SK-N-MC (cell line): ENCODE measurements at regions not wholly inside any gene's neighbourhood (a gene's known extent, or its start where the extent isn't known, plus 50 kb on each side); places are given as distances from the start of the nearest gene placed in this dataset.
A peak's percentile ranks its signal among the peaks of the same experiment; 100 is the strongest.

Experiments
- DNase-seq: peaks from one replicate; pipeline ENCODE4 v3.0.0-alpha.2; 2011; ENCODE audit warnings: low read depth, low spot score
- H3K27ac ChIP-seq: fragments of 200-600 bp; sonication (generic); 2 replicates; pipeline ENCODE4 v1.5.1; 2016; ENCODE audit warnings: mixed run types
- H3K36me3 ChIP-seq: fragments of 200-600 bp; sonication (generic); 2 replicates; pipeline ENCODE4 v1.6.1; 2017; ENCODE audit warnings: antibody characterized with exemption, low read length, mixed read lengths; ENCODE audit not compliant: insufficient read depth
- H3K4me3 ChIP-seq: fragments of 200-600 bp; sonication (generic); 2 replicates; pipeline ENCODE4 v1.5.1; 2016
- H3K9ac ChIP-seq: fragments of 200-600 bp; sonication (generic); 2 replicates; pipeline ENCODE4 v1.8.0; 2017; ENCODE audit warnings: mixed run types, mixed read lengths; ENCODE audit not compliant: insufficient read length
- H3K9me3 ChIP-seq: fragments of 200-600 bp; sonication (generic); 2 replicates; pipeline ENCODE4 v1.6.1; 2017; ENCODE audit warnings: low read depth, mild to moderate bottlenecking, antibody characterized with exemption, low read length, moderate library complexity, mixed read lengths
- EZH2 ChIP-seq: fragments of 200-600 bp; sonication (generic); IDR thresholded peaks from one replicate; pipeline ENCODE4 v1.6.1; 2017; ENCODE audit warnings: antibody characterized with exemption
- FOXP2 ChIP-seq: optimal IDR thresholded peaks from 2 replicates; pipeline ENCODE3; 2011; ENCODE audit warnings: mild to moderate bottlenecking, moderate library complexity; ENCODE audit not compliant: insufficient read depth; ENCODE audit errors: extremely low read length, control extremely low read depth
- POLR2AphosphoS5 ChIP-seq: IDR thresholded peaks from 2 replicates; pipeline ENCODE4 v1.6.1; 2012; ENCODE audit warnings: mild to moderate bottlenecking, low read depth, low read length, borderline replicate concordance

GRCh38 chr6:147906361-147906760 lies 397.9 kb downstream of the SAMD5 start:
- TF ChIP-seq FOXP2 (no peak), EZH2 (no peak), POLR2AphosphoS5 (no peak)
- DNase-seq, result no peak
- Histone ChIP-seq H3K9ac (peak overlapping the region; percentile 29), H3K36me3 (no peaks in the 10 kb centered on the region), H3K9me3 (no peaks in the 10 kb centered on the region), H3K27ac (peak overlapping the region; percentile 75; the same call in 1 of the 2 replicates), H3K4me3 (peak overlapping the region; percentile 1; the same call in 1 of the 2 replicates)

DNA sequence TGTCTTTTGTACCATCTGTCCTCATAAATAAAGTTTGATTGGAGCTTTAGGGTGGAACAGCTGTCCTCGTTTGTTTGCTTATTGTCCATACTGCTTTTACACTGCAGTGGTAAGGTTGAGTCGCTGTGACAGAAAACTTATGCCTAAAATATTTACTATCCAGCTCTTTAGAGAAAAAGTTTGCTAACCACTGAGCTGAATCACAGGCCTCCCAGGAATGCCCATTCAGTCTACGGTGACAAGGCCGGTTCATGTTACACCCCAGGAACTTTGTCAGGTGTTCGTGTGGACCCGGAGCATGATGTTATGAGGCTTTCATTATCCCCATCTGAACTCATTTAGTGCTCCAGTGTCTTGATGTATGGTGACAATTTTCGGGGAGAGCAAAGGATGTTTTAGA lies 401.1 kb downstream of the SAMD5 start:
- no peak for TF ChIP-seq POLR2AphosphoS5
- no peak for TF ChIP-seq FOXP2
- TF ChIP-seq EZH2, result no peak
- H3K27ac ChIP-seq, result no peak overlapping the region
- DNase-seq, result no peak
- H3K36me3 ChIP-seq, result no peaks in the 10 kb centered on the region
- no peaks in the 10 kb centered on the region for H3K9me3 ChIP-seq
- no peak overlapping the region for H3K9ac ChIP-seq
- H3K4me3 ChIP-seq, result no peak overlapping the region

GRCh38 chr6:147910281-147910680 lies 401.8 kb downstream of the SAMD5 start:
- H3K9me3 ChIP-seq, result no peaks in the 10 kb centered on the region
- H3K27ac ChIP-seq, result no peak overlapping the region
- TF ChIP-seq POLR2AphosphoS5 (no peak), FOXP2 (no peak), EZH2 (no peak)
- no peak overlapping the region for H3K9ac ChIP-seq
- no peak for DNase-seq
- no peaks in the 10 kb centered on the region for H3K36me3 ChIP-seq
- H3K4me3 ChIP-seq, result no peak overlapping the region

DNA sequence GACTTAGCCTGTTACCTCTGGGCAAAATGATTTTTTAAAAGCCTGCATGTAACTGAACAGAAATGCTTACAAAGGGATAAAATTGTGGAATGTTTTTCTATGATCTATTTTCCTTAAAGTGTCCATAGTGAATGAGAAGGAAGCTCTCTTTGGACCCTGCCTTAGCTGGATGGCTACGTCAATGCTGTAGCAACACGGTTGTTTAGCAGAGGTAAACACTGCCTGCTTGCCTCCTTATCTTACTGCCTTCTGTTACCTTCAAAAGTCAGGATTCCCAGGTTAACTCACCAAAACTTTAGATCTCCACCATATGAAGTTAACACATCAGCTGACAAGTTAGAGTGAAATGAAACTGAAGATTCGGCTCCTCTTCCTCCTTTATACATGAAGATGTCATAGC lies 402.6 kb downstream of the SAMD5 start:
- H3K27ac ChIP-seq, result no peak overlapping the region
- H3K9me3 ChIP-seq, result no peaks in the 10 kb centered on the region
- no peak for TF ChIP-seq EZH2
- TF ChIP-seq FOXP2, result no peak
- no peak for TF ChIP-seq POLR2AphosphoS5
- no peak overlapping the region for H3K4me3 ChIP-seq
- no peaks in the 10 kb centered on the region for H3K36me3 ChIP-seq
- no peak for DNase-seq
- no peak overlapping the region for H3K9ac ChIP-seq

DNA sequence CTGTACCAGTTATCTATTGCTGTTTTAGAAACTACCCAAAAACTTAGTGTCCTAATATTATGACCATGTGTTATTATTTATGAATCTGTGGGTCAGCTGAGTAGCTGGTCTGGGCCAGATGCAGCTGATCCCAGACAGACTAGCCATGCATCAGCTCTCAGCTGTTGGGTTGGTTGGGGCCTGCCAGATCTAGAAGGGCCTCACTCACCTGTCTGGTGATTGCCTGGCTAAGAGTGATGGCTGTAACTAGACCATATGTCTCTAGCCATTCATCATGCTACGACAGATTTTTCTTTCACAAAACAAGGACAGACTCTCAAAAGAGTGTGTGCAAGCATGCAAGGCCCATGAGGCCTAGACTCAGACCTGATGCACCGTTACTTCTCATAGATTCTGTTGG lies 403.2 kb downstream of the SAMD5 start:
- TF ChIP-seq EZH2, result no peak
- no peak for TF ChIP-seq POLR2AphosphoS5
- no peak for TF ChIP-seq FOXP2
- Histone ChIP-seq H3K4me3 (no peak overlapping the region), H3K9ac (no peak overlapping the region), H3K36me3 (no peaks in the 10 kb centered on the region), H3K9me3 (no peaks in the 10 kb centered on the region), H3K27ac (no peak overlapping the region)
- DNase-seq, result no peak

- no peaks in the 10 kb centered on the region for H3K36me3 ChIP-seq
- no peak for DNase-seq
- H3K9ac ChIP-seq, result no peak overlapping the region
- H3K27ac ChIP-seq, result no peak overlapping the region
- no peaks in the 10 kb centered on the region for H3K9me3 ChIP-seq
- TF ChIP-seq EZH2, result no peak
- no peak for TF ChIP-seq POLR2AphosphoS5
- peak; percentile 22 for TF ChIP-seq FOXP2
- peak overlapping the region; percentile 46 for H3K4me3 ChIP-seq
These were observed 414.3 kb downstream of the SAMD5 start for GRCh38 chr6:147922799-147923198.

GRCh38 chr6:147924598-147924997 lies 416.1 kb downstream of the SAMD5 start:
- TF ChIP-seq POLR2AphosphoS5, result no peak
- TF ChIP-seq FOXP2, result no peak
- TF ChIP-seq EZH2, result no peak
- peaks cover 3% of the 10 kb centered on the region; the same call in 1 of the 2 replicates for H3K9me3 ChIP-seq
- no peak for DNase-seq

GRCh38 chr6:147925826-147926225 lies 416.8 kb upstream of the SASH1 start:
- Histone ChIP-seq H3K4me3 (no peak overlapping the region), H3K9me3 (peaks cover 3% of the 10 kb centered on the region; the same call in 1 of the 2 replicates), H3K36me3 (no peaks in the 10 kb centered on the region), H3K27ac (no peak overlapping the region), H3K9ac (no peak overlapping the region)
- TF ChIP-seq POLR2AphosphoS5, result no peak
- TF ChIP-seq FOXP2, result no peak
- no peak for TF ChIP-seq EZH2
- no peak for DNase-seq

More at GRCh38 chr6:147924598-147924997, 416.1 kb downstream of the SAMD5 start:
- H3K27ac ChIP-seq, result no peak overlapping the region
- H3K9ac ChIP-seq, result no peak overlapping the region
- no peak overlapping the region for H3K4me3 ChIP-seq
- no peaks in the 10 kb centered on the region for H3K36me3 ChIP-seq

DNA sequence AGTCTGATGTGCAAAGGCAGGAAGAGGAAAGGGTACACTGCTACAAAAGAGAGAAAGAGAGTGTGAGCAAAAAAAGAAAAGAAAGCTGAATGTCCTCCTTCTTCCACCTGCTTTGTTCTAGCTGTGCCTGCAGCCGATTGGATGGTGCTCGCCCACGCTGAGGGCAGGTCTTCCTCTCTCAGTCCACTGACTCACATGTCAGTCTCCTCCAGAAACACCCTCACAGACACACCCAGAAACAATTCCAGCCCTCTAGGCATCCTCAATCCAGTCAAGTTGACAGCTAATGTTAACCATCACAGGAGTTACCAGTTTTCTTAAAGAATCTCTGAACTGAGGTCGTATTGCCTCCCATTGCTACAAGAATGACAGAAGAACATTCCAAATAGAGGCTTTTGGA lies 411.9 kb upstream of the SASH1 start:
- Histone ChIP-seq H3K27ac (no peak overlapping the region), H3K9ac (no peak overlapping the region), H3K36me3 (no peaks in the 10 kb centered on the region), H3K9me3 (peaks cover 3% of the 10 kb centered on the region; the same call in 1 of the 2 replicates), H3K4me3 (no peak overlapping the region)
- no peak for TF ChIP-seq POLR2AphosphoS5
- no peak for TF ChIP-seq EZH2
- TF ChIP-seq FOXP2, result no peak
- no peak for DNase-seq

DNA sequence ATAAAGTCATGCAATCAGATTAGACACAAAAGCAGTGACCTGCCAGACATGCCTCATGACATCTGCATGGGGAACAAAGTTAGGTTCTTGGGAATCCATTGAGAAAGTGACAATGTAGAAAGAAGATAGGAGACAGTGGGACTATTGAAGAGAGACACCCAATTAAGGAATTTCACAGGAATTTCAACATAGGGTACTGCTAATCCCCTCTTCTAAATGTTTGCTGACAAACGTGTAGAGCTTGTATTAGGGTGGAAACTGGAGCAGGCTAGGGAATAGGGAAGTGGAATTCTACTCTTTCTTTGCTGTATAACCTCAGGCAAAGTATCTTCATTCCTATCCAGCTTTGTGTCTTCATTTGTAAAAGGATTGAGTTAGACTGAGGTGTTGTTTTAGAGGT lies 409.4 kb upstream of the SASH1 start:
- TF ChIP-seq POLR2AphosphoS5 (no peak), EZH2 (no peak), FOXP2 (no peak)
- Histone ChIP-seq H3K9ac (no peak overlapping the region), H3K27ac (no peak overlapping the region), H3K36me3 (no peaks in the 10 kb centered on the region), H3K4me3 (no peak overlapping the region), H3K9me3 (peaks cover 1% of the 10 kb centered on the region; the same call in 1 of the 2 replicates)
- no peak for DNase-seq
